HG03175 (cell line): ENCODE measurements at regions not wholly inside any gene's neighbourhood (a gene's known extent, or its start where the extent isn't known, plus 50 kb on each side); places are given as distances from the start of the nearest gene placed in this dataset.
A peak's percentile ranks its signal among the peaks of the same experiment; 100 is the strongest.

Experiments used
- ATAC-seq: cut with Tn5 transposase; IDR thresholded peaks from one replicate; pipeline ENCODE4 v1.9.1; 2021; ENCODE audit warnings: mild to moderate bottlenecking, moderate library complexity; ENCODE audit not compliant: unreplicated experiment

DNA sequence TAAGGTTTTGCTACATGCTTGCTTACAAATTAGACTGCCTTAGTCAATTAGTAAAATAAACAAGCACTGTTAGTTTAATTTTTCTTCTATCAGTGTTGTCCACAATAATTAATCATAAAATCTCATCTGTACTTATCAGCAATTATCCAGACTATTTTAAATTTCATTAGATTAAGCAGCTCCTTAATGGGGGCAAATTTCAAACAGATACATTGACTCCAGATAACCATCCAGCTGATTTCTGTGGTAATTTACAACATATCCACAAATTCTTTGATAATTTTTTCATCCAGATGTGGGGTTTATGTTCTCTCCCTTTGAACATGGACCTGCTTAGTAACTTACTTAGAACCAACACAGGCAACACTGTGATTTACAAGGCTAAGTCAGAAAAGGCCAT, 170.4 kb upstream of the CWC22 start:
- no peak for ATAC-seq

DNA sequence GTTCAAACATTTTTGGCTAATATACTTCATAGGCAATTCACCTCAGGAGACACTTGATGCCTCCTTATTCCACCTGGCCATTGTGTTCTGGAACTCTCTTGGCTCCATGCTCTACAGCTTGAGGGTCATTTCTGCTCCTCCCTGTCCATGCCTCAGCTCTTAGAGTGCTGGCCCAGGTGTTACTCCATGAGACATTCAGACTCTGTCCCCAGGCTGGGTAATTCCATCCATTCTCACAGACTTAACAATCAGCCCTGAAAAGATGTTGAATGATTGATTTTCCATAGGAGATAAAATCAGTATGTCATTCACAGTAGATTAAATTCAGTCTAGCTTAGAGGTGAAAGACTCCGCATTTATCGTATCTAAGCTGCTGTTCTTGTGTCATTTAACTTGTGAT, 168.6 kb upstream of the CWC22 start:
- no peak for ATAC-seq

DNA sequence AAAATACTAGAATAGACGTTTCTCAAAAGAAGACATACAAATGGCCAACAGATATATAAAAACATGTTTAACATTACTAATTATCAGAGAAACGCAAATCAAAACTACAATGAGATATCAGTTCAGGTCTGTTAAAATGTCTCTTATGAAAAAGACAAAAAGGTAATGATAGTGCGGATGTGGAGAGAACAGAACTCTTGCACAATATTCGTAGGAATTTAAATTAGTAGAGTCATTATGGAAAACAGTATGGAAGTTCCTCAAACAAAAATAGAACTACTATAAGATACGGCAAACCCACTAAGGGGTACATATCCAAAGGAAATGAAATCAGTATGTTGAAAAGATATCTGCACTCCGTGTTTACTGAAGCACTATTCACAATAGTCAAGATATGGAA, 167.5 kb upstream of the CWC22 start:
- ATAC-seq = no peak

DNA sequence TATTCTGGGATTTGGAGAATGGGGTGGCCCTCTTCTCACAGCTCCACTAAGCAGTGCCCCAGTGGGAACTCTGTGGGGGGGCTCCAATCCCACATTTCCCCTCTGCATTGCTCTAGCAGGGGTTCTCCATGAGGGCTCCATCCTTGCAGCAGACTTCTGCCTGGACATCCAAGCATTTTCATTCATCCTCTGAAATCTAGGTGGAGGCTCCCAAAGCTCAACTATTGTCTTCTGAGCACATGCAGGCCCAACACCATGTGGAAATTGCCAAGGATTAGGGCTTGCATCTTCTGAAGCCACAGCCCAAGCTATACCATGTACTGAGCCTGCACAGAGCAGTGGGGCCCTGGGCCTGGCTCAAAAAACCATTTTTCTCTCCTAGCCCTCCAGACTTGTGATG, 162.4 kb upstream of the CWC22 start:
- no peak for ATAC-seq

DNA sequence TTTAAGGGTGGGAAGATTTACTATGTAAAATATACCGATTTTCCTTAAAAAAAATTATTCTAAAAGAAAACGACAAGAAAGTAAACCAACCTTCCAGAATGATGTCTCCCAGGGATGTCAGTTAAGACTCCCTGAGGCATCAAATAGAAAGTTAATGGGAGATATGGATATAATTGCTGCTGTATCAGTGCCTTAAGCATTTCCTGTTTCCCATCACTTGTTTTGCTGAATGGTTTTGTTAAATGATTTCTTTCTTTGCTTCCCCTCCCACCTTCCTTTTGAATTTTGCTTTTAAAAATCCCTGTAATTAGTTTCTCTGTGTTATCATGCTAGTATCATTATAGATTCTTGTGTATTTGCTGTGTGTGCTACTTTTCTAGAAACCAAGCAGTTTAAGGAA, 154.3 kb upstream of the CWC22 start:
- no peak for ATAC-seq

DNA sequence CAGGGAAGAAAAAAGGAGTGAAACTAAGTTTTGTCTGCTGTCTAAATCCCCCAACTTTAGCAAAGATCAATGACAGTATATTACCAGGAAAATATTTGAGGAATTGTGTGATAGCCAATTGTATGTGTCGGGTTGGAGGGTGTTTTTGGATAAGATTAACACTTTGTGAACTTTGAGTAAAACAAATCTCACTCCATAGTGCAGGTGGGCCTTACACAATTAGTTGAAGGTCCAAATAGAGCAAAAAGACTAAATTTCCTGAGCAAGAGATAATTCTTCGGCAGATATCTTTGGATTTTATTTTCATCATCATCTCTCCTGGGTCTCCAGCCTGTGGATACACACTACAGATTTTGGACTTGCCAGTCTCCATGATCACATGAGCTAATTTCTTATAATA, 152.8 kb upstream of the CWC22 start:
- no peak for ATAC-seq

DNA sequence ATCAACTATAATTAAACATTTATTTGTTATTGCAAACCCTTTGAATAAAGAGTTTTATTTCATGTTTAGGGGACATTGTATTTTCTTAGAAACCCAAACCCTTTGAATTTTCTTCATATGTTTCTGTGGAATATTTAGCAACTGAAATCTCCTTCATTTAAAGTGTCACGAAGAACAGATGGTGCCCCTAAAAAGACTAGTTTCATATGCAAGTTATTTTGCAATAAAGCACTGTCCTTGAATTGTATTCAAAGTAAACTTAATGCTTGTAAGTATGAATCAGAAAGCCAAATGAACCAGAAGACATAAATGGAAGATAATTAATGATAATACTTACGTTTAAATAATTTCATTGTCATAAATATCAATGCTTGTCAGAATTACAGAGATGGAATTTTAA, 151.9 kb upstream of the CWC22 start:
- ATAC-seq = no peak

DNA sequence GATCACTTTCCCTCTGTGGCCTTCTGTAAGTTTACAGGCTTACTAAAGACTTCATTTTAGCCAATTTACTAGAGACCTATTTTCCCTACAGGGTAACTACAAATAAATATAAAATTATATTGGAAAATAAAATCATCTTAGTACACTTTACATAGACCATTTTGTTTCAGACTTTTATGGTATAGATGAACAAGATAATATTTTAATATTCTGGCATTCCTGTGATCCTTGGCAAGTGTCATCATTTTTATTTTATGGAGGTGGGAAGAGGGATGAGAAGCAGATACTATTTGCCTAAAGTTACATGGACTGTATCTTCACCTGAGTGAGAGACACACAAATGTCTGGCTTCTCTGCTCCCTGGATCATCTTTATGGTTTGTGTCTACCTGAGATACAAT, 149.6 kb upstream of the CWC22 start:
- ATAC-seq = no peak

DNA sequence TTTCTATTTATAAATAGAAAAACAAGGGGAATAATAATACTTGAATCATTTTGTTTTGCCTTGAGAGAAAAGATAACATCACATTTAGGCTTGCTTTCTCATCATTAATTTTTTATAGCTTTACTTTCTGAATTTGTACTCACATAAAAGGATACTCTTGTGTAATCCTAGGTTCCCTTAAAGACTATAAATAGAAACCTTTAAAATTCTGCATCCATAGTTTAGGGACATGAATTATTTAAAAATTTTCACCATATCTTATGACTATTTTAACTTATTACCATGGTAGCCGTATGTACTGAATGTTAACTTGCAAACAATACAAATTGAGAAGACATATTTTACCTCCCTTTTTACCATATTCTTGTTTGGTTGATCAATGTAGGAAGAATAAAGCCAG, 143.5 kb upstream of the CWC22 start:
- ATAC-seq = no peak

DNA sequence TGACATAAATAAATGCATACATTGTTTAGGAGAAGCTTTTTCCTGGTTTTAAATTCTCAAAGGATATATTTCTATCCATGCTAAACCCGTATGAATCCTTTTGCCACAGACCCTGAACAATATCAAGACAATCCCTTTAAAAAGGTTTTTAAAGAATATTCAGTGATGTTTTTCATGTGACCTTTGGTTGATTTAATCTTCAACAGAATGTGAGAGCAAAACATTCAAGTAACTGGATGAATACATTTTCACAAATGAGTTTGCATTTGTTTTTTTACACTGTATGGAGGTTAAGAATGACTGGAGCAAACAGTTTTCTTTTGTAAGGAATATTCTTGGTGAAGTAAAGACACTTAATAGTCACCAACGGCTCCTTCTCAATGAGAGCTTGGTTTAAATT, 139.4 kb upstream of the CWC22 start:
- ATAC-seq = no peak

DNA sequence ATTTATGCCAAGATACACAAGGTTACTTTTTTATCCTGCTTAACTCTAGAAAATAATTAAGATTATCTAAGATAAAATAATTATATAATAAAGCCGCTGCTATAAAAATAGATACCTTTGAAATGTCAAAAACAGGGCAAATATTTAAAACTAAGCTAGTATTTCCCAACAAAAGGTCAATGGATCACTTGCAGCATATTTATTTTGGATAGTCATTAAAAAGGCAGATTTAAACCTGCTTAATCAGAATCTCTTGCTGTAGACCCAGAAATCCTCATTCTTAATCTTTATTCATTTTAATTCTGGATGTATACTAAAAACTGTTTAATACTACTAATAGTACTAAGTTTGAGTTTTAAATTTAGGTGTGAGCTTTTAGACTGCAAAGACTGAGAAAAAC, 139.0 kb upstream of the CWC22 start:
- ATAC-seq = no peak

DNA sequence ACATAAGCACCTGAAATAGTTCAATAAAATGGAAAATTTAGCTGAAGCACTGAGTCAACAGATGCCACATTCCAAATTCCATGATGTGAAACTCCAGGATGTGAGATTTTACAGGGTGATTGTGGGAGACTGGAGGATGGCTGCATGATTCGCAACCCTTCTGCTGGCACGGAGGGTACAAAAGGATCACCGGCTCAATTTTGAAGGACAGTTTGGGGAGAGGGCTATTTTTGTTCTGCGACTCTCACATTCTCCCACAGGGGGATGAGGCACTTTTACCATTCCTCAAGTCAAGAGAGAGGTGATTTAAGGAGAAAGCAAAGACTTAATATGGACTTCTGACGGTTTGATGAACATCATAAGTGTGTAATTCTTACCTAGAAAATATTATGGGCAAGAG, 138.1 kb upstream of the CWC22 start:
- no peak for ATAC-seq

DNA sequence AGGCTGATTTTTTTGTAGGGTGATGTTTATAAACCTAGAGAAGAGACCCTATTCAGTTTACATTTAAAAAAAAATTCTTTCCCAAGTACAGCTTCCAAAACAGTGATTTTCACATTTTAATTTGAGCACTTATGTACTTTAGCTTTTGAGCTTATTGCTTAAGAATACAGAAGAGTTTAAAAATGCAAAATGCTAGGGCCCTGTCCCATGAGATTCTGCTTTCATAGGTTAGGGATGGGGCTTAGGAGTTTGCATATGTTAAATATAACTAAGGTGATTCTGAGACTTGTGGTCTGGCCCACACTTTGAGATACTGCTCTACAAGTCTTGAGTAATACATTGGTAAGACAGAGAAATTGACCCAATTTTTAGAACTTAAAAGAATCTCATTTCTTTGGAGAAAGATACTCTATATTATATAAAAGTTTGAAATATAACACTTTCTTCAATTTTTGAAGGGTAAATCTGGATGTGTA, 137.3 kb upstream of the CWC22 start:
- ATAC-seq = no peak

DNA sequence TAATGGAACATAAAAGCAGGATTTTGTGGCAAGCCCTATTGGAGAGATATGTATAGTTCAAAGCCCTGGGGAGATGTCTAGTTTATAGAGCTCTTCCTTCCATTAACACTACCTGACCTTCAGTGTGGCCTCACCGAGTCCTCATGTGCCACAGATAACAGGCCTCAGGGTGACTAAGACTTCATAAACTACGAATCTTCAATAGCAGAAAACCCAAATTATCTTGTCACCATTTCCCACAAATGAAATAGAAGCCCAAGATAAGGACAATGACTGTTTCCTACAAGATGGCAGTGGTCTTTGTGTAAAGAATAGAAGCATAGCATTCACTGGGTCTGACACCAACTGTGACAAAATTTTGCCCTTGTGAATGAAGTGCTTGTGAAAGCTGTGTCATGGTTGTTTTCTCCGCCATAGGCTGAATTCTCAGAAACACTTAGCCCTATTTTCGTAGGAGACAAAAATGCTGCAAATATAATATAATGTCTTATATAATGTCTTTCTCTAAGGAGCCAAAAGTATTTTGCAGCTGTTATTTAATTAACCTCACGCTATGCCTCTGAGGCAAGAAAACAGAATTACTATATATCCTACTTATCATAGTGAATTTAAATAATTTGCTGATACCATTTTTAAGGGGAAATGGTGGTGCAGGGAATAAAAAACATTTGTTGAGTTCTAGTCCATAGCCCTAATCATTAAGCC, 136.7 kb upstream of the CWC22 start:
- ATAC-seq = no peak

DNA sequence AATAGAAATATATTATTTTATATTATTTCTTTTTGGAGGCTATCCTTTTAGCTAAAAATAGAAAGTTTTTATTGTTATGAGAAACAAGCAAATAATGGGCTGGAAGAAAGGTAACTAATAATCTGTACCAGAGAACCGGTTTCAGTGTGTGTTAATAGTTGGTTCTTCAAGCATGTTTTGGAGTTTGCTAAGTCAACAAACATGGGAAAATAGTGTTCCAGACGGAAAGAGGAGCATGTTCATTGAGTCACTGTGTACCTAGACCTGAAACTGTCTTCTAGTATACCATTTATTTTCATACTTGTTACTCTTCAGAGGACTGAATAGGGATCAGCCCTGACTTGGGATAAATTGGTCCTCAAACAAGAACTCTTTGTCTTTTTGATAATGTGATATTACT, 134.5 kb upstream of the CWC22 start:
- no peak for ATAC-seq

DNA sequence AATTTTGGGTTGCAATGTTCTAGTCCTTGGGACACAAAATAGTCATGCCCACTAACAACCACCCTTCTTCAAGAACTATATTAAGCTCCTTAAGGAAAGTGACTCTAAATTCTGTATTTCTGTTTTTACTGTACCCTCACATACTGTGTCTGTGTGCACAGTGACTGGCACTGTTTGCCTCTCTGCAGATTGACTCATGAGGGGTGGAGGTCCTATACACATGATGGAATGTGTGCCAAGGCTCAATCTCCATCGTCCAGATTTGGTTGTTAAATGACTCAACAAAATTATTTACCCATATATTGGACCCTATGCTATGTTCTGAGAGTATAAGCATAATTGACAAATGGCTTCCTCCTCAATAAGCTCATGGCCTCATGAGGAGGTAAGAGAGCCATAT, 126.6 kb upstream of the CWC22 start:
- no peak for ATAC-seq

DNA sequence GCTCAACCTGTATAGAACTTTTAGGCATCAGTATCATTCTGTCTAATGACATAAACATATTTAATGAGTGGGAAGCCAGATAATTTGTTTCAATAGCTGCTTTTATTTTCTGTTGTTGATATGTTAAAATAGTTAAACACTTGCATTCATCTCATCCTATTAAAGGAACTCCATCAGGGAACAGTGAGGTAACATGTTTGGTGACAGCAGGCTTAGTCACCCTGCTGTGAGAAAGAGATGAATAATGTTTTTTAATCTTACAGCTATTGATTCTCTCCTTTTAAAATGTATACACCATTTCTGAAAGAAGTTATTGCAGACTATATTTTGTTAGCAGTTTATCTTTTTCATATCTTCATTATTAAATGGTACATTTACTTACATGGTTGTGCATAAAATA, 123.3 kb upstream of the CWC22 start:
- no peak for ATAC-seq

DNA sequence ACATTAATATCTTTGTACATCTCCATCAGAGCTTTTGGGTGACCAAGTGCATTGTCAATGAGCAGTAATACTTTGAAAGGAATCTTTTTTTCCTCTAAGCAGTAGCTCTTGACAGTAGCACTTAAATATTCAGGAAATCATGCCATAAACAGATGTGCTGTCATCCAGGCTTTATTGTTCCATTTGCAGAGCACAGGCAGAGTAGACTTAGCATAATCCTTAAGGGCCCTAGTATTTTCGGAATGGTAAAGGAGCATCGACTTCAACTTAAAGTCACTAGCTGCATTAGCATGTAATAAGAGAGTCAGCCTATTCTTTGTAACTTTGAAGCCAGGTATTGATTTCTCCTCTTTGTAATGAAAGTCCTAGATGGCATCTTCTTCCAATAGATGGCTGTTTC, 121.8 kb upstream of the CWC22 start:
- no peak for ATAC-seq

DNA sequence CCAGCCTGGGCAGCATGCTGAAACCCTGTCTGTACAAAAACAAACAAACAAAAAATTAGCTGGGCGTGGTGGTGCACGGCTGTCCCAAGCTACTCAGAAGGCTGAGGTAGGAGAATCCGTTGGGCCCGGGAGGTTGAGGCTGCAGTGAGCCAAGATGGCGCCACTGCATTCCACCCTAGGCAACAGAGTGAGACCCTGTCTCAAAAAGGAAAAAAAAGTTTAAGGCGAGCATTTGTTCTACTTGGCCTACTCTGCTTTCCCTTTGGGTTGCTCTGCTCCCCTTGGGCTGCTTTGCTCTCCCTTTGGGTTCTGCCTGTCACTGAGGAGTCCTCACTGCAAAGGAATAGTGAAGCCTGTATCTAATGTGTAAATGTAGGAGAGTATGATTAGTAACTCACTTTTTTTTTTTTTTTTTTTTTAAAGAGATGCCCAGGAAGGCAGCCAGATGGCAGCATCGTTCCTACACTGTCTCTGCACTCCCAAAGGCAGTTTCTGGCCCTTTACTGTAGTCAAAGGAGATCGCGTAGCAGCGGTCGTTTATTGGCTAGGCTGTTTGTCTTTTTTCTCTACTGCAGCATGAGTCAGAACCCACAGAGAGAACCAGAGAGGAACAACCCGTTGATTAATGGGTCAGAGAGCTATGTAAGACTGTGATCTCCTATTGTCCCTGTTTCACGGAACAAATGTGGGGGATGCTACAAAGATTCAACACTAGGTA, 118.3 kb upstream of the CWC22 start:
- peak; percentile 75 for ATAC-seq

DNA sequence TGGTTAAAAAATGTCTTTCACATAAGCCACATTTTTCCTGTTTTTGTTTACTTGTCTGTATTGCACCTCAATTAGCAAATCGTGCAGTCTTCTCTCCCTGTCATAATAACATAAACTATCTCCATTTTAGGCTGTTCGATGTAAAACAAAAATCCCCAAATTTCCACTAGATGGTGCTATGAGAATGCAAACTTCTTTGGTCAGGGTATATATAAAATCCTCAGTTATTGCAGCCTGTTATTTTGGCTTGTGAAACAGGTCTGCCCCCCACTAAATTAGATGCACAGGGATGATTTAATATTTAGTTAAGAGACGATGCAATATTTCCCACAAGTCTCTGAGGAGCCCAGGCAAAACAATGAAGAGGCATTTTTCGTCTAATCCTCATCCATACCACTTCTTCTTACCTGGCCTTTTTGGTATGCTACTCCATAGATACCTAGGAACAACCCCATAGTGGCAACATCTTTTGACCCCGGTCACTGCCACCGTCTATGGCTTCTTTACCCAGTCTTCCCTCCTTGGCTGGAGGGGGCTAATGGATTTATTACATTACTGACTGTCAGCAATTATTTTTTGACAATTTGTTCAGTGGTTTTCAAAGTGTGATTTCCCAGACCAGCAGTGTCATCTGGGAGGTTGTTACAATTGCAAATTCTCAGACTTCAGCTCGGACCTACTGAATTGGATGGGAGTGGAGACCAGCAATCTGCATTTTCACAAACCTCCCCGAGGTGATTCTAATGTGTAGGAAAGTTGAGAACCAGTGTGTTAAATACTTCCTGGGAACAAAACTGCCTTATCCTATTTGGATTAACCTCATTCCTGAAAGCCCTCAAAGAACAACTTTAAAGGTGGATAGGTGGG, 117.4 kb upstream of the CWC22 start:
- ATAC-seq = peak; percentile 74

DNA sequence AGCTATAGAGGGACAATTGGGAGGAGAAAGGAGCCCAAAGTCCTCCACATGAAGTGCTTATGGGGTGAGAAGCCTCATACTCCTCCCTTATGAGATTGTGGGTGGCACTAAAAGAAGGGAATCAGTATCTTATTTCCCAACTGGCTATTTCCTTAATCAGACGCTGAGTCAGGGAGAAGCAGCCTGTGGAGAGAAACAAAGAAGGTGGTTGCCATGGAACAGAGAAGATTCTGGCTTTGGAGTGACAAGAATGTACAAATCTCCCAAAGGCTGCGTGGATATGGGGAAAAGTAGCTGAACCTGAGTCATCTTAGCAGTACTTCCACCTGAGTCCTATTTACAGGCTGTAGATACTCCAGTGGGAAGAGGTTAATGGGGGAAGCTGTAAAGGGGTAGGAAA, 115.8 kb upstream of the CWC22 start:
- ATAC-seq = no peak

DNA sequence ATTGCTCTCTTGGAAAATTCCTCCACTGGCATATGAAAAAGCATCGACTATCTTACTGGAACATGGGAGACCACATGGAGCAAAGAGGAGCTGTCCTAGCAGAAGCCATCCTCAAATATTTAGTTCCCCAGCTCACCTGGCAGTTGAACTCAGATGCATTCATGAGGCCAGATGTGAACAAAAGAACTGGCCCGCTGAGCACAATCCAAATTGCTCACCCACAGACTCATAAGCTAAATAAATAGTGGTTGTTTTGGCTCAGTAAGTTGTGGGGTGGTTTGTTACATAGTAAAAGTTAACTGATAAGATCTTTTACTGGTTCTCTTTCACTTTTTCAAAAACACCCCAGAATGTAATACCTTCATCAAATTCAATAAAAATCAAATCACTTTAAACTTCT, 108.6 kb upstream of the CWC22 start:
- ATAC-seq = no peak
